ENCODE measurements at regions not wholly inside any gene's neighbourhood (a gene's known extent, or its start where the extent isn't known, plus 50 kb on each side); places are given as distances from the start of the nearest gene placed in this dataset.

DNA sequence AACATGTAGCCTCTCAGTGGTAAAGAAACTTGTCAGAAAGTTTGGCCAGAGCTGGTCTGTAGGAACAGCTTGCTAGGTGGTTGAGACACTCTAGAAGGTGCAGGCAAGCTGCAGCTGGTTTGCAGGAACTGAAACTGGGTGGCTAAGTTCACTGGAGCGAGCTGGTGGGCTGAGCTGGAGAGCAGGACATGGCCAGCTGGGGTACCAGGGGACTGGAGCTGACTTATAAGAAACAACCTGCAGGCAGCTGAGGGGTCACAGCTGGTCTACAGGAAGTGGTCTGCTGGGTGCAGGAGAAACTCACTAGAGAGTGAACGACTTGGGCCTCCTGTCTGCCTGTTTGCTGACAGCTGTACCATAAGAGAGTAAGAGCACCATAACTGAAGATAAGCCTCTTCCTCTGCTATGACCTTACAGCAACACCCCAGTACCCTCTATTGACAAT is 157.1 kb upstream of the LNX1 start:
- Histone ChIP-seq H4K20me1 (ENCODE audit: insufficient read depth) (no peaks in the 10 kb centered on the region), H3K9me3 (ENCODE audit: control insufficient read depth in 1 of 2, insufficient read depth in 1 of 2, low read depth in 1 of 2, low read length in 2 of 2) (no peaks in the 10 kb centered on the region), H3K9ac (ENCODE audit: low read length) (no peak overlapping the region), H3K4me2 (ENCODE audit: low read length) (no peak overlapping the region), H2AFZ (ENCODE audit: low read depth, low read length, poor library complexity, severe bottlenecking) (no peak overlapping the region), H3K79me2 (ENCODE audit: insufficient read depth, low read length) (no peaks in the 10 kb centered on the region), H3K4me3 (replicated peaks in 1 of 2; ENCODE audit: low read depth in 1 of 2, low read length in 2 of 2) (no peak overlapping the region), H3K27ac (ENCODE audit: low read depth, low read length) (no peak overlapping the region), H3K36me3 (ENCODE audit: control insufficient read depth in 1 of 2, insufficient read depth in 2 of 2, low read length in 2 of 2) (no peaks in the 10 kb centered on the region), H3K4me1 (ENCODE audit: control insufficient read depth in 1 of 2, insufficient read depth in 2 of 2, low read length in 2 of 2) (no peaks in the 10 kb centered on the region), H3K9me2 (ENCODE audit: insufficient read depth) (no peaks in the 10 kb centered on the region), H3K27me3 (ENCODE audit: insufficient read depth, low read length) (peaks cover 71% of the 10 kb centered on the region)
- DNase-seq (ENCODE audit: low read depth, low spot score): no peak
- no TSS peak for BruUV-seq (replicated peaks)
- ChIA-PET CTCF (no interaction called here), RAD21 (ENCODE audit: low non-redundant PET in 1 of 2, low total read pairs in 2 of 2, uncharacterized antibody in 2 of 2, unreplicated experiment in 2 of 2) (no interaction called here), POLR2A (no interaction called here)
- ATAC-seq: no peak
- intact Hi-C loops (cut with micrococcal nuclease): no loop called here
- no peak for TF ChIP-seq SIN3A (IDR thresholded peaks at IDR 0.05; ENCODE audit: low read depth)
- TF ChIP-seq ZNF274 (IDR thresholded peaks at IDR 0.05; ENCODE audit: low read depth, low read length): no peak
- TF ChIP-seq, protein P1, sequence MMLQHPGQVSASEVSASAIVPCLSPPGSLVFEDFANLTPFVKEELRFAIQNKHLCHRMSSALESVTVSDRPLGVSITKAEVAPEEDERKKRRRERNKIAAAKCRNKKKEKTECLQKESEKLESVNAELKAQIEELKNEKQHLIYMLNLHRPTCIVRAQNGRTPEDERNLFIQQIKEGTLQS (IDR thresholded peaks at IDR 0.05): no peak
- TF ChIP-seq YY1 (IDR thresholded peaks at IDR 0.05; ENCODE audit: extremely low read depth, insufficient replicate concordance, low read depth, low read length): no peak
- TF ChIP-seq, protein P2, sequence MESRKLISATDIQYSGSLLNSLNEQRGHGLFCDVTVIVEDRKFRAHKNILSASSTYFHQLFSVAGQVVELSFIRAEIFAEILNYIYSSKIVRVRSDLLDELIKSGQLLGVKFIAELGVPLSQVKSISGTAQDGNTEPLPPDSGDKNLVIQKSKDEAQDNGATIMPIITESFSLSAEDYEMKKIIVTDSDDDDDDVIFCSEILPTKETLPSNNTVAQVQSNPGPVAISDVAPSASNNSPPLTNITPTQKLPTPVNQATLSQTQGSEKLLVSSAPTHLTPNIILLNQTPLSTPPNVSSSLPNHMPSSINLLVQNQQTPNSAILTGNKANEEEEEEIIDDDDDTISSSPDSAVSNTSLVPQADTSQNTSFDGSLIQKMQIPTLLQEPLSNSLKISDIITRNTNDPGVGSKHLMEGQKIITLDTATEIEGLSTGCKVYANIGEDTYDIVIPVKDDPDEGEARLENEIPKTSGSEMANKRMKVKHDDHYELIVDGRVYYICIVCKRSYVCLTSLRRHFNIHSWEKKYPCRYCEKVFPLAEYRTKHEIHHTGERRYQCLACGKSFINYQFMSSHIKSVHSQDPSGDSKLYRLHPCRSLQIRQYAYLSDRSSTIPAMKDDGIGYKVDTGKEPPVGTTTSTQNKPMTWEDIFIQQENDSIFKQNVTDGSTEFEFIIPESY (IDR thresholded peaks at IDR 0.05; ENCODE audit: extremely low read depth, insufficient replicate concordance, low read length): no peak
- no peak for TF ChIP-seq POLR2AphosphoS5 (IDR thresholded peaks at IDR 0.05; ENCODE audit: low read depth, low read length)
- TF ChIP-seq CBX3 (IDR thresholded peaks at IDR 0.05; ENCODE audit: low read depth): no peak
- TF ChIP-seq, protein P3, sequence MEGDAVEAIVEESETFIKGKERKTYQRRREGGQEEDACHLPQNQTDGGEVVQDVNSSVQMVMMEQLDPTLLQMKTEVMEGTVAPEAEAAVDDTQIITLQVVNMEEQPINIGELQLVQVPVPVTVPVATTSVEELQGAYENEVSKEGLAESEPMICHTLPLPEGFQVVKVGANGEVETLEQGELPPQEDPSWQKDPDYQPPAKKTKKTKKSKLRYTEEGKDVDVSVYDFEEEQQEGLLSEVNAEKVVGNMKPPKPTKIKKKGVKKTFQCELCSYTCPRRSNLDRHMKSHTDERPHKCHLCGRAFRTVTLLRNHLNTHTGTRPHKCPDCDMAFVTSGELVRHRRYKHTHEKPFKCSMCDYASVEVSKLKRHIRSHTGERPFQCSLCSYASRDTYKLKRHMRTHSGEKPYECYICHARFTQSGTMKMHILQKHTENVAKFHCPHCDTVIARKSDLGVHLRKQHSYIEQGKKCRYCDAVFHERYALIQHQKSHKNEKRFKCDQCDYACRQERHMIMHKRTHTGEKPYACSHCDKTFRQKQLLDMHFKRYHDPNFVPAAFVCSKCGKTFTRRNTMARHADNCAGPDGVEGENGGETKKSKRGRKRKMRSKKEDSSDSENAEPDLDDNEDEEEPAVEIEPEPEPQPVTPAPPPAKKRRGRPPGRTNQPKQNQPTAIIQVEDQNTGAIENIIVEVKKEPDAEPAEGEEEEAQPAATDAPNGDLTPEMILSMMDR (IDR thresholded peaks at IDR 0.05 in 2 of 3, conservative IDR thresholded peaks at IDR 0.05 in 1 of 3; ENCODE audit: borderline replicate concordance in 1 of 3, insufficient read depth in 1 of 3, low read depth in 2 of 3, low read length in 2 of 3): no peak
- no peak for TF ChIP-seq JUND (IDR thresholded peaks at IDR 0.05)
- TF ChIP-seq CEBPB (IDR thresholded peaks at IDR 0.05; ENCODE audit: low read depth): no peak
- TF ChIP-seq POLR2A (IDR thresholded peaks at IDR 0.05; ENCODE audit: borderline replicate concordance, extremely low read depth, insufficient read depth, insufficient read length): no peak
- no peak for TF ChIP-seq TCF7L2 (IDR thresholded peaks at IDR 0.05; ENCODE audit: borderline replicate concordance, extremely low read depth, insufficient read depth, insufficient read length)
- TF ChIP-seq, protein P4, sequence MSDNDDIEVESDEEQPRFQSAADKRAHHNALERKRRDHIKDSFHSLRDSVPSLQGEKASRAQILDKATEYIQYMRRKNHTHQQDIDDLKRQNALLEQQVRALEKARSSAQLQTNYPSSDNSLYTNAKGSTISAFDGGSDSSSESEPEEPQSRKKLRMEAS (IDR thresholded peaks at IDR 0.05): no peak
- TF ChIP-seq SRF (IDR thresholded peaks at IDR 0.05; ENCODE audit: low read depth): no peak
- TF ChIP-seq SP1 (IDR thresholded peaks at IDR 0.05; ENCODE audit: low read depth): no peak
- TF ChIP-seq ZFX (IDR thresholded peaks at IDR 0.05): no peak
- no peak for TF ChIP-seq FOSL1 (IDR thresholded peaks at IDR 0.05; ENCODE audit: low read depth)
- TF ChIP-seq, protein P5, sequence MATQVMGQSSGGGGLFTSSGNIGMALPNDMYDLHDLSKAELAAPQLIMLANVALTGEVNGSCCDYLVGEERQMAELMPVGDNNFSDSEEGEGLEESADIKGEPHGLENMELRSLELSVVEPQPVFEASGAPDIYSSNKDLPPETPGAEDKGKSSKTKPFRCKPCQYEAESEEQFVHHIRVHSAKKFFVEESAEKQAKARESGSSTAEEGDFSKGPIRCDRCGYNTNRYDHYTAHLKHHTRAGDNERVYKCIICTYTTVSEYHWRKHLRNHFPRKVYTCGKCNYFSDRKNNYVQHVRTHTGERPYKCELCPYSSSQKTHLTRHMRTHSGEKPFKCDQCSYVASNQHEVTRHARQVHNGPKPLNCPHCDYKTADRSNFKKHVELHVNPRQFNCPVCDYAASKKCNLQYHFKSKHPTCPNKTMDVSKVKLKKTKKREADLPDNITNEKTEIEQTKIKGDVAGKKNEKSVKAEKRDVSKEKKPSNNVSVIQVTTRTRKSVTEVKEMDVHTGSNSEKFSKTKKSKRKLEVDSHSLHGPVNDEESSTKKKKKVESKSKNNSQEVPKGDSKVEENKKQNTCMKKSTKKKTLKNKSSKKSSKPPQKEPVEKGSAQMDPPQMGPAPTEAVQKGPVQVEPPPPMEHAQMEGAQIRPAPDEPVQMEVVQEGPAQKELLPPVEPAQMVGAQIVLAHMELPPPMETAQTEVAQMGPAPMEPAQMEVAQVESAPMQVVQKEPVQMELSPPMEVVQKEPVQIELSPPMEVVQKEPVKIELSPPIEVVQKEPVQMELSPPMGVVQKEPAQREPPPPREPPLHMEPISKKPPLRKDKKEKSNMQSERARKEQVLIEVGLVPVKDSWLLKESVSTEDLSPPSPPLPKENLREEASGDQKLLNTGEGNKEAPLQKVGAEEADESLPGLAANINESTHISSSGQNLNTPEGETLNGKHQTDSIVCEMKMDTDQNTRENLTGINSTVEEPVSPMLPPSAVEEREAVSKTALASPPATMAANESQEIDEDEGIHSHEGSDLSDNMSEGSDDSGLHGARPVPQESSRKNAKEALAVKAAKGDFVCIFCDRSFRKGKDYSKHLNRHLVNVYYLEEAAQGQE (IDR thresholded peaks at IDR 0.05; ENCODE audit: low read depth): no peak

Measured in HCT116 (cell line).